DOHH2 (cell line): ENCODE measurements at regions not wholly inside any gene's neighbourhood (a gene's known extent, or its start where the extent isn't known, plus 50 kb on each side); places are given as distances from the start of the nearest gene placed in this dataset.

Experiments used
- CTCF ChIP-seq: fragments of 200-600 bp; sonication (generic); IDR thresholded peaks from one replicate; pipeline ENCODE4 v1.5.1; 2014; ENCODE audit warnings: antibody characterized with exemption, mild to moderate bottlenecking, low read depth, low read length; ENCODE audit not compliant: poor library complexity, severe bottlenecking
- EZH2phosphoT487 ChIP-seq: fragments of 200-600 bp; sonication (generic); IDR thresholded peaks from 2 replicates; pipeline ENCODE4 v1.6.1; 2017; ENCODE audit warnings: borderline replicate concordance, mild to moderate bottlenecking, antibody characterized with exemption, low read length, moderate library complexity, mixed read lengths

DNA sequence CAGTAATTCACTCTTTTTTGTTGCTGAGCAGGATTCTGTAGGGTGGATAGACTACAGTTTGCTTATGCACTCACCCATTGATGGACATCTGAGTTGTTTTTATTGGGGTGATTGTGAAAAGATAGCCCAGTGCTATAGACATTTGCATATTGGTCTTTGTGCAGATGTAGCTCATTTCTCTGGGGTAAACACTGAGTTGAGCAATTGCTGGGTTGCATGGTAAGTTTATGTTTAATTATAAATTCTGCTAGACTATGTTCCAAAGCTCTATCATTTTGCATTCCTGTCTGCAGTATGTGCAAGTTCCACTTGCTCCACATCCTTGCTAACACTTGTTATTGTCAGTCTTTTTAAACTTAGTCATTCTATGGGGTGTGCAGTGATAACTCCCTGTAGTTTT lies 65.4 kb upstream of the RFLNA start:
- TF ChIP-seq CTCF: no peak
- no peak for TF ChIP-seq EZH2phosphoT487
